ENCODE measurements at regions not wholly inside any gene's neighbourhood (a gene's known extent, or its start where the extent isn't known, plus 50 kb on each side); places are given as distances from the start of the nearest gene placed in this dataset.

DNA sequence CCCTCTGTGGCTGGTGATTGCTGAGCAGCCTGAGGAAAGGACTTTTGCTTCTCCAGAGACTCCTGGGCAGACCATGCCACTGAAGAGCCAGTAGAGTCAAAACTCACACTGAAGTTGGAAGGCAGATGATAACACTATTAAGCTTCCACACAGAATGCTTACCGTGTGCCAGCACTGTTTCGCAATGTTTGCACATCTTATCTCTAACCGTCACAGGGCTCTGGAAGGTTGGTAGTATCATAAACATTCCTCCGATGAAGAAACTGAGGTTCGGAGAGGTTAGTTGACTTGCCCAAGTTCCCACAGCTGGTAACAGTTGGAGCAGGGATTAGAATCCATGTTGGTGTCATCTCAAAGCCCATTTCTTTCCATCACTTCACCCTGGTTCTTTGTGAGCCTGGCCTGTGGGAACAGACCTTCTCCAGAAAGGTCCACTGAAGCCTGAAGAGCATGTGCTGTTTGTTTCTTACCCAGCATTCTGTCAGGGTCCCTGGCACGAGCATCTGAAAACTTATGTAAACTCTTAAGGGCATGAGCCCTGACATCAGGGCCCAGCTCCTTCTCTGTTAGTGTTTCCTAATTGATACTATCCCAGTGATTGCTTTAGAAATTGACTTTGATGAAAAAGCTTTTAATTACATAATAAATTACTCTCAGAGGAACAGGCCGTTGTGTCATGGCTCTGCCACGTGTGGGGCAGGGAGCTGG is 77.0 kb upstream of the PRR23C start:
- Mint-ChIP-seq H3K9me3 (ENCODE audit: insufficient read depth) (no peaks in the 10 kb centered on the region), H3K4me1 (no peaks in the 10 kb centered on the region), H3K4me3 (no peak overlapping the region), H3K27ac (no peak overlapping the region), H3K27me3 (no peaks in the 10 kb centered on the region)
- H3K4me1 ChIP-seq (ENCODE audit: control insufficient read depth in 2 of 2, insufficient read depth in 2 of 2, low read length in 2 of 2), result no peaks in the 10 kb centered on the region
- H3K27me3 ChIP-seq (replicated peaks in 1 of 4; ENCODE audit: control extremely low read depth in 1 of 4, control insufficient read depth in 3 of 4, insufficient read depth in 4 of 4, low read length in 3 of 4), result no peaks in the 10 kb centered on the region
- ChIA-PET CTCF (no interaction called here), POLR2A (no interaction called here)
- DNase-seq, result no peak
- no peak overlapping the region for H3K4me3 ChIP-seq (ENCODE audit: control extremely low read depth in 1 of 5, extremely low read depth in 1 of 5, insufficient read depth in 1 of 5, low read depth in 2 of 5, low read length in 4 of 5)
- TF ChIP-seq EZH2 (IDR thresholded peaks at IDR 0.05; ENCODE audit: borderline replicate concordance, insufficient read depth, low read depth, low read length, poor library complexity, severe bottlenecking), result no peak
- no peak for TF ChIP-seq CTCF (IDR thresholded peaks at IDR 0.05)
- no peak overlapping the region for H2AFZ ChIP-seq (ENCODE audit: insufficient read depth, low read depth, low read length, poor library complexity, severe bottlenecking)
- 100% methylated on average over 5 of the region's 8 CpGs for WGBS (ENCODE audit: insufficient coverage)
- no peaks in the 10 kb centered on the region for H3K79me2 ChIP-seq (ENCODE audit: control insufficient read depth, insufficient read depth, low read length)
- no peak for ATAC-seq (ENCODE audit: low read depth)
- H3K9ac ChIP-seq (ENCODE audit: low read length), result no peak overlapping the region
- no peaks in the 10 kb centered on the region for H4K20me1 ChIP-seq (ENCODE audit: control insufficient read depth, insufficient read depth, low read length, poor library complexity, severe bottlenecking)
- no peaks in the 10 kb centered on the region for H3K36me3 ChIP-seq (replicated peaks in 1 of 2; ENCODE audit: control extremely low read depth in 1 of 2, control insufficient read depth in 1 of 2, extremely low read depth in 1 of 2, insufficient read depth in 2 of 2, low read length in 1 of 2)
- H3K4me2 ChIP-seq (replicated peaks; ENCODE audit: low read depth, low read length, poor library complexity, severe bottlenecking), result no peak overlapping the region
- intact Hi-C loops (cut with micrococcal nuclease), result no loop called here
- H3K9me3 ChIP-seq (ENCODE audit: control extremely low read depth in 1 of 3, control insufficient read depth in 2 of 3, insufficient read depth in 1 of 3, low read length in 2 of 3), result no peaks in the 10 kb centered on the region
- H3K27ac ChIP-seq (ENCODE audit: low read length in 2 of 2), result no peak overlapping the region

GRCh38 chr3:139122221-139122581 is 77.5 kb upstream of the PRR23C start:
- Histone ChIP-seq H3K79me2 (ENCODE audit: control insufficient read depth, insufficient read depth, low read length) (no peaks in the 10 kb centered on the region), H3K4me3 (ENCODE audit: control extremely low read depth in 1 of 5, extremely low read depth in 1 of 5, insufficient read depth in 1 of 5, low read depth in 2 of 5, low read length in 4 of 5) (no peak overlapping the region), H2AFZ (ENCODE audit: insufficient read depth, low read depth, low read length, poor library complexity, severe bottlenecking) (no peak overlapping the region), H3K9ac (ENCODE audit: low read length) (no peak overlapping the region), H3K4me2 (replicated peaks; ENCODE audit: low read depth, low read length, poor library complexity, severe bottlenecking) (no peak overlapping the region), H3K36me3 (replicated peaks in 1 of 2; ENCODE audit: control extremely low read depth in 1 of 2, control insufficient read depth in 1 of 2, extremely low read depth in 1 of 2, insufficient read depth in 2 of 2, low read length in 1 of 2) (no peaks in the 10 kb centered on the region), H4K20me1 (ENCODE audit: control insufficient read depth, insufficient read depth, low read length, poor library complexity, severe bottlenecking) (no peaks in the 10 kb centered on the region), H3K9me3 (ENCODE audit: control extremely low read depth in 1 of 3, control insufficient read depth in 2 of 3, insufficient read depth in 1 of 3, low read length in 2 of 3) (no peaks in the 10 kb centered on the region), H3K27me3 (replicated peaks in 1 of 4; ENCODE audit: control extremely low read depth in 1 of 4, control insufficient read depth in 3 of 4, insufficient read depth in 4 of 4, low read length in 3 of 4) (no peaks in the 10 kb centered on the region), H3K4me1 (ENCODE audit: control insufficient read depth in 2 of 2, insufficient read depth in 2 of 2, low read length in 2 of 2) (no peaks in the 10 kb centered on the region), H3K27ac (ENCODE audit: low read length in 2 of 2) (no peak overlapping the region)
- WGBS (ENCODE audit: insufficient coverage), result 80% methylated on average over 1 of the region's 3 CpGs
- Mint-ChIP-seq H3K4me3 (no peak overlapping the region), H3K4me1 (no peaks in the 10 kb centered on the region), H3K27me3 (no peaks in the 10 kb centered on the region), H3K27ac (no peak overlapping the region), H3K9me3 (ENCODE audit: insufficient read depth) (no peaks in the 10 kb centered on the region)
- DNase-seq (no peak), ATAC-seq (ENCODE audit: low read depth) (no peak)
- intact Hi-C loops (cut with micrococcal nuclease), result no loop called here
- no peak for TF ChIP-seq CTCF (IDR thresholded peaks at IDR 0.05)
- no peak for TF ChIP-seq EZH2 (IDR thresholded peaks at IDR 0.05; ENCODE audit: borderline replicate concordance, insufficient read depth, low read depth, low read length, poor library complexity, severe bottlenecking)
- CTCF ChIA-PET, result no interaction called here
- POLR2A ChIA-PET, result no interaction called here

Measured in B cell (primary cell).